ENCODE measurements at regions not wholly inside any gene's neighbourhood (a gene's known extent, or its start where the extent isn't known, plus 50 kb on each side); places are given as distances from the start of the nearest gene placed in this dataset.

GRCh38 chr16:16917191-16917785, 538.3 kb downstream of the NPIPA7 start:
- Histone ChIP-seq H3K4me1 (ENCODE audit: insufficient read depth, insufficient read length) (no peaks in the 10 kb centered on the region), H3K36me3 (ENCODE audit: insufficient read depth, insufficient read length, low read length) (no peaks in the 10 kb centered on the region), H3K27me3 (ENCODE audit: insufficient read depth, insufficient read length) (peaks cover 2% of the 10 kb centered on the region), H3K9ac (ENCODE audit: insufficient read length, low read depth) (no peak overlapping the region), H3K9me3 (ENCODE audit: insufficient read depth, low read length) (peaks cover 4% of the 10 kb centered on the region; the same call in 1 of the 2 replicates), H3K4me3 (ENCODE audit: insufficient read length, low read depth) (no peak overlapping the region)
- no peak for TF ChIP-seq YY1 (IDR thresholded peaks at IDR 0.05; ENCODE audit: insufficient read depth, insufficient read length)
- TF ChIP-seq SUZ12 (IDR thresholded peaks at IDR 0.05; ENCODE audit: extremely low read depth, insufficient read depth, insufficient read length): no peak
- TF ChIP-seq ZNF274 (IDR thresholded peaks at IDR 0.05; ENCODE audit: low read depth, low read length): no peak
- DNase-seq (ENCODE audit: low read depth, low spot score): no peak

- no peak for TF ChIP-seq SUZ12 (IDR thresholded peaks at IDR 0.05; ENCODE audit: extremely low read depth, insufficient read depth, insufficient read length)
- no peak for TF ChIP-seq YY1 (IDR thresholded peaks at IDR 0.05; ENCODE audit: insufficient read depth, insufficient read length)
- TF ChIP-seq ZNF274 (IDR thresholded peaks at IDR 0.05; ENCODE audit: low read depth, low read length): no peak
- Histone ChIP-seq H3K4me3 (ENCODE audit: insufficient read length, low read depth) (no peak overlapping the region), H3K36me3 (ENCODE audit: insufficient read depth, insufficient read length, low read length) (no peaks in the 10 kb centered on the region), H3K4me1 (ENCODE audit: insufficient read depth, insufficient read length) (no peaks in the 10 kb centered on the region), H3K9ac (ENCODE audit: insufficient read length, low read depth) (no peak overlapping the region), H3K9me3 (ENCODE audit: insufficient read depth, low read length) (no peaks in the 10 kb centered on the region), H3K27me3 (ENCODE audit: insufficient read depth, insufficient read length) (peaks cover 2% of the 10 kb centered on the region)
- no peak for DNase-seq (ENCODE audit: low read depth, low spot score)
These were observed 544.5 kb downstream of the NPIPA7 start for GRCh38 chr16:16923479-16923878.

DNA sequence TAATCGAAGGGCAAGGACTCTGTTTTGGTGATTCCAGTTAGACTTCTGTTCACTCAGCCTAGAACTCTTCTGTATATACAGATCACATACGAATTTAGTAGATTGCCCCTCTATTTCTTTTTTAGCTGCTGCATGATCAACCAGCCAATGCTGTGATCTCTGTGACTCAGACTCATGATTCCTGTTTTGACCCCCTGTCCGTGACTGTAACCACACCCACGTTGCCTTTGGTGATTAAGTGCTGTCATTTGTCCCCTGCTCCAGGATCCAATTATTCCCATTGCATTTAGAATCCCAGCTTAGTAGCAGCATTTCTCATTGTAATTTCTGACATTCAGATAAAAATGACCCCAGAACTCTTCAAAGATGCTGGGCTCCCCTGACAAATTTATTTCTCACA, 545.7 kb downstream of the NPIPA7 start:
- DNase-seq (ENCODE audit: low read depth, low spot score): no peak
- TF ChIP-seq YY1 (IDR thresholded peaks at IDR 0.05; ENCODE audit: insufficient read depth, insufficient read length) (no peak), ZNF274 (IDR thresholded peaks at IDR 0.05; ENCODE audit: low read depth, low read length) (no peak), SUZ12 (IDR thresholded peaks at IDR 0.05; ENCODE audit: extremely low read depth, insufficient read depth, insufficient read length) (no peak)
- peaks cover 2% of the 10 kb centered on the region for H3K27me3 ChIP-seq (ENCODE audit: insufficient read depth, insufficient read length)

DNA sequence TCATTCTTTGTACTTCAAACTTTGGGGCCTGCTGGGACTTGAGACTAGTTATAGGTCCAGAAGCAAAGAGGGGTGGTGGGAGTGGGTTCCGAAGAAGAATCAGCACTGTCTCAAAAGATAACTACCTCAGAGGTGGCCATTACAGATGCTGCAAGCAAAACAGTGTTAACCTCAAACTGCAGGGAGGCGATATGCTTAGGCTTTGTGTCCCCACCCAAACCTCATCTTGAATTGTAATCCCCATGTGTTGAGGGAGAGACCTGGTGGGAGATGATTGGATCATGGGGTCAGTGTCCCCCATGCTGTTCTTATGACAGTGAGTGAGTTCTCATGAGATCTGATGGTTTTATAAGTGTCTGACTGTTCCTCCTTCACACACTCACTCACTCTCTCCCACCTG, 545.3 kb downstream of the XYLT1 start:
- H3K27me3 ChIP-seq (ENCODE audit: insufficient read depth, insufficient read length): peaks cover 2% of the 10 kb centered on the region
- no peak for TF ChIP-seq ZNF274 (IDR thresholded peaks at IDR 0.05; ENCODE audit: low read depth, low read length)
- no peak for TF ChIP-seq SUZ12 (IDR thresholded peaks at IDR 0.05; ENCODE audit: extremely low read depth, insufficient read depth, insufficient read length)
- TF ChIP-seq YY1 (IDR thresholded peaks at IDR 0.05; ENCODE audit: insufficient read depth, insufficient read length): no peak
- no peaks in the 10 kb centered on the region for H3K4me1 ChIP-seq (ENCODE audit: insufficient read depth, insufficient read length)
- no peak overlapping the region for H3K9ac ChIP-seq (ENCODE audit: insufficient read length, low read depth)
- no peak for DNase-seq (ENCODE audit: low read depth, low spot score)
- H3K9me3 ChIP-seq (ENCODE audit: insufficient read depth, low read length): no peaks in the 10 kb centered on the region
- no peaks in the 10 kb centered on the region for H3K36me3 ChIP-seq (ENCODE audit: insufficient read depth, insufficient read length, low read length)
- H3K4me3 ChIP-seq (ENCODE audit: insufficient read length, low read depth): no peak overlapping the region

More for the DNA sequence above, 545.7 kb downstream of the NPIPA7 start:
- Histone ChIP-seq H3K9me3 (ENCODE audit: insufficient read depth, low read length) (no peaks in the 10 kb centered on the region), H3K4me1 (ENCODE audit: insufficient read depth, insufficient read length) (no peaks in the 10 kb centered on the region), H3K36me3 (ENCODE audit: insufficient read depth, insufficient read length, low read length) (no peaks in the 10 kb centered on the region), H3K9ac (ENCODE audit: insufficient read length, low read depth) (no peak overlapping the region), H3K4me3 (ENCODE audit: insufficient read length, low read depth) (no peak overlapping the region)

- Histone ChIP-seq H3K9ac (ENCODE audit: insufficient read length, low read depth) (no peak overlapping the region), H3K9me3 (ENCODE audit: insufficient read depth, low read length) (no peaks in the 10 kb centered on the region), H3K27me3 (ENCODE audit: insufficient read depth, insufficient read length) (no peaks in the 10 kb centered on the region), H3K36me3 (ENCODE audit: insufficient read depth, insufficient read length, low read length) (no peaks in the 10 kb centered on the region), H3K4me1 (ENCODE audit: insufficient read depth, insufficient read length) (no peaks in the 10 kb centered on the region), H3K4me3 (ENCODE audit: insufficient read length, low read depth) (no peak overlapping the region)
- no peak for TF ChIP-seq SUZ12 (IDR thresholded peaks at IDR 0.05; ENCODE audit: extremely low read depth, insufficient read depth, insufficient read length)
- DNase-seq (ENCODE audit: low read depth, low spot score): no peak
These were observed 542.1 kb downstream of the XYLT1 start for GRCh38 chr16:16928532-16929109.

- Histone ChIP-seq H3K27me3 (ENCODE audit: insufficient read depth, insufficient read length) (no peaks in the 10 kb centered on the region), H3K4me1 (ENCODE audit: insufficient read depth, insufficient read length) (no peaks in the 10 kb centered on the region)
- no peak for DNase-seq (ENCODE audit: low read depth, low spot score)
These were observed 540.3 kb downstream of the XYLT1 start for GRCh38 chr16:16930309-16931000.

DNA sequence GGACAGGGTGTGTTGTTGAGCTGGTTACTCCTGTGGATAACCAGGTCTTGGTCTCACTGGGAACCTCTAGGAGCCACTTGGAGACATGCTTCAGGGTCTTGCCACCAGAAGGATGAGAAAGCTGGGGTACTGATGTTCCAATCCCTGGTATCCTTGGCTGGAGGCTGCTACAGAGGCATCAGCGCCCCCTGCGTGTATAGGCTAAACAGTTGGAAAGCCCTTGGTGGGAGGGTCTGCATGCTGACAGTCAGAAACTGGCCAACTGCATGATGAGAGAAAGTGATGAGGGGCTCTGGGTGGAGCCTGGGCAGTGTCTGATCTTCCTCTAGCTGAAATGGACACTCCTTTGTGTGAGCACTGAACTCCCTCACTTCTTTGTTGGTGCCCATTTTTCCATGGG, 536.9 kb downstream of the XYLT1 start:
- TF ChIP-seq SUZ12 (IDR thresholded peaks at IDR 0.05; ENCODE audit: extremely low read depth, insufficient read depth, insufficient read length) (no peak), YY1 (IDR thresholded peaks at IDR 0.05; ENCODE audit: insufficient read depth, insufficient read length) (no peak), ZNF274 (IDR thresholded peaks at IDR 0.05; ENCODE audit: low read depth, low read length) (no peak)
- no peak overlapping the region for H3K4me3 ChIP-seq (ENCODE audit: insufficient read length, low read depth)
- no peaks in the 10 kb centered on the region for H3K9me3 ChIP-seq (ENCODE audit: insufficient read depth, low read length)

More at GRCh38 chr16:16930309-16931000, 540.3 kb downstream of the XYLT1 start:
- Histone ChIP-seq H3K9me3 (ENCODE audit: insufficient read depth, low read length) (no peaks in the 10 kb centered on the region), H3K9ac (ENCODE audit: insufficient read length, low read depth) (no peak overlapping the region), H3K36me3 (ENCODE audit: insufficient read depth, insufficient read length, low read length) (no peaks in the 10 kb centered on the region), H3K4me3 (ENCODE audit: insufficient read length, low read depth) (no peak overlapping the region)
- TF ChIP-seq SUZ12 (IDR thresholded peaks at IDR 0.05; ENCODE audit: extremely low read depth, insufficient read depth, insufficient read length) (no peak), ZNF274 (IDR thresholded peaks at IDR 0.05; ENCODE audit: low read depth, low read length) (no peak), YY1 (IDR thresholded peaks at IDR 0.05; ENCODE audit: insufficient read depth, insufficient read length) (no peak)

More for the DNA sequence above, 536.9 kb downstream of the XYLT1 start:
- H3K9ac ChIP-seq (ENCODE audit: insufficient read length, low read depth): no peak overlapping the region
- H3K36me3 ChIP-seq (ENCODE audit: insufficient read depth, insufficient read length, low read length): no peaks in the 10 kb centered on the region
- no peak for DNase-seq (ENCODE audit: low read depth, low spot score)
- no peaks in the 10 kb centered on the region for H3K27me3 ChIP-seq (ENCODE audit: insufficient read depth, insufficient read length)
- H3K4me1 ChIP-seq (ENCODE audit: insufficient read depth, insufficient read length): no peaks in the 10 kb centered on the region
